Suprapubic skin (tissue), 3 donors: ENCODE measurements at regions not wholly inside any gene's neighbourhood (a gene's known extent, or its start where the extent isn't known, plus 50 kb on each side); places are given as distances from the start of the nearest gene placed in this dataset.

Experiments
- EP300 ChIP-seq: sonication (generic); formaldehyde crosslinking; IDR thresholded peaks from one replicate; pipeline ENCODE4 v1.6.1; 2017; ENCODE audit warnings: antibody characterized with exemption
- POLR2A ChIP-seq, 2 donors: fragments of 450-650 bp; IDR thresholded peaks; one replicate each; pipeline ENCODE4 v1.6.1; 2017; ENCODE audit warnings: antibody characterized with exemption in 2 of 2, mild to moderate bottlenecking in 2 of 2, moderate library complexity in 2 of 2
- TF ChIP-seq, protein P1 (sequence below), 2 donors: fragments of 200-600 bp in 1 of 2; fragments of 450-650 bp in 1 of 2; sonication (generic) in 1 of 2; IDR thresholded peaks; one replicate each; pipeline ENCODE4 v1.5.1; 2016 to 2019; ENCODE audit warnings: antibody characterized with exemption in 2 of 2, mild to moderate bottlenecking in 1 of 2, moderate library complexity in 1 of 2

- no peak for TF ChIP-seq POLR2A (IDR thresholded peaks at IDR 0.05)
- TF ChIP-seq, protein P1, sequence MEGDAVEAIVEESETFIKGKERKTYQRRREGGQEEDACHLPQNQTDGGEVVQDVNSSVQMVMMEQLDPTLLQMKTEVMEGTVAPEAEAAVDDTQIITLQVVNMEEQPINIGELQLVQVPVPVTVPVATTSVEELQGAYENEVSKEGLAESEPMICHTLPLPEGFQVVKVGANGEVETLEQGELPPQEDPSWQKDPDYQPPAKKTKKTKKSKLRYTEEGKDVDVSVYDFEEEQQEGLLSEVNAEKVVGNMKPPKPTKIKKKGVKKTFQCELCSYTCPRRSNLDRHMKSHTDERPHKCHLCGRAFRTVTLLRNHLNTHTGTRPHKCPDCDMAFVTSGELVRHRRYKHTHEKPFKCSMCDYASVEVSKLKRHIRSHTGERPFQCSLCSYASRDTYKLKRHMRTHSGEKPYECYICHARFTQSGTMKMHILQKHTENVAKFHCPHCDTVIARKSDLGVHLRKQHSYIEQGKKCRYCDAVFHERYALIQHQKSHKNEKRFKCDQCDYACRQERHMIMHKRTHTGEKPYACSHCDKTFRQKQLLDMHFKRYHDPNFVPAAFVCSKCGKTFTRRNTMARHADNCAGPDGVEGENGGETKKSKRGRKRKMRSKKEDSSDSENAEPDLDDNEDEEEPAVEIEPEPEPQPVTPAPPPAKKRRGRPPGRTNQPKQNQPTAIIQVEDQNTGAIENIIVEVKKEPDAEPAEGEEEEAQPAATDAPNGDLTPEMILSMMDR (IDR thresholded peaks at IDR 0.05): no peak
- TF ChIP-seq EP300: no peak
Measured at GRCh38 chr2:217611056-217611455, 391.7 kb downstream of the TNS1 start.
